Ishikawa (cell line): ENCODE measurements at regions not wholly inside any gene's neighbourhood (a gene's known extent, or its start where the extent isn't known, plus 50 kb on each side); places are given as distances from the start of the nearest gene placed in this dataset.

Experiments used
- CEBPB ChIP-seq: IDR thresholded peaks from 2 replicates; pipeline ENCODE4 v1.6.1; 2012
- EP300 ChIP-seq: IDR thresholded peaks from 2 replicates; pipeline ENCODE4 v1.6.1; 2012; ENCODE audit warnings: borderline replicate concordance
- RAD21 ChIP-seq: IDR thresholded peaks from 2 replicates; pipeline ENCODE4 v1.6.1; 2012; ENCODE audit warnings: low read depth
- ZBTB7A ChIP-seq: IDR thresholded peaks from 2 replicates; pipeline ENCODE4 v1.6.1; 2012; ENCODE audit warnings: low read depth
- TF ChIP-seq, protein P1 (sequence below): IDR thresholded peaks from 2 replicates; pipeline ENCODE4 v1.6.1; 2012
- TF ChIP-seq, protein P2 (sequence below): IDR thresholded peaks from 2 replicates; pipeline ENCODE4 v1.6.1; 2012; ENCODE audit warnings: low read depth, mild to moderate bottlenecking

DNA sequence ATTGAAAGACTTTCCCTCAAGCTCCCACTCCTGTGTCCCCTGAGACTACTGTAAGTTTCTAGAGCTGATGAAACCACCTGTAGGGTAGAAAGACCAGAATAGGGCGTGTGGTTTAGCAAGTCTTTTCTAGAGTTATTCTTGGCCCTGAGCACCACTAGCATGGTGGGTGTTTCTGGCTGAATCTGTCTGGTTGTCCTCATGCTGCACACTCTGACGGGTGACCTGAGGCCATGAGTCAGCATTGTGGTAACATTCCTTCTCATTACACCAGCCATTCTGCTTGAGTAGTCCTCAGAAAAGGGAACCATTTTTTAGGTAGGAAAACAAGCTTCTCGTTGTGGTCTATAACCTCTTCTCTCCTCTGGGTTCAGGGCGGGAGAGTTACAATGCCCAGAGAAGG lies 250.3 kb downstream of the SNX13 start:
- TF ChIP-seq ZBTB7A (no peak), RAD21 (no peak), CEBPB (no peak), EP300 (no peak)
- TF ChIP-seq, protein P1, sequence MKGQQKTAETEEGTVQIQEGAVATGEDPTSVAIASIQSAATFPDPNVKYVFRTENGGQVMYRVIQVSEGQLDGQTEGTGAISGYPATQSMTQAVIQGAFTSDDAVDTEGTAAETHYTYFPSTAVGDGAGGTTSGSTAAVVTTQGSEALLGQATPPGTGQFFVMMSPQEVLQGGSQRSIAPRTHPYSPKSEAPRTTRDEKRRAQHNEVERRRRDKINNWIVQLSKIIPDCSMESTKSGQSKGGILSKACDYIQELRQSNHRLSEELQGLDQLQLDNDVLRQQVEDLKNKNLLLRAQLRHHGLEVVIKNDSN = no peak
- TF ChIP-seq, protein P2, sequence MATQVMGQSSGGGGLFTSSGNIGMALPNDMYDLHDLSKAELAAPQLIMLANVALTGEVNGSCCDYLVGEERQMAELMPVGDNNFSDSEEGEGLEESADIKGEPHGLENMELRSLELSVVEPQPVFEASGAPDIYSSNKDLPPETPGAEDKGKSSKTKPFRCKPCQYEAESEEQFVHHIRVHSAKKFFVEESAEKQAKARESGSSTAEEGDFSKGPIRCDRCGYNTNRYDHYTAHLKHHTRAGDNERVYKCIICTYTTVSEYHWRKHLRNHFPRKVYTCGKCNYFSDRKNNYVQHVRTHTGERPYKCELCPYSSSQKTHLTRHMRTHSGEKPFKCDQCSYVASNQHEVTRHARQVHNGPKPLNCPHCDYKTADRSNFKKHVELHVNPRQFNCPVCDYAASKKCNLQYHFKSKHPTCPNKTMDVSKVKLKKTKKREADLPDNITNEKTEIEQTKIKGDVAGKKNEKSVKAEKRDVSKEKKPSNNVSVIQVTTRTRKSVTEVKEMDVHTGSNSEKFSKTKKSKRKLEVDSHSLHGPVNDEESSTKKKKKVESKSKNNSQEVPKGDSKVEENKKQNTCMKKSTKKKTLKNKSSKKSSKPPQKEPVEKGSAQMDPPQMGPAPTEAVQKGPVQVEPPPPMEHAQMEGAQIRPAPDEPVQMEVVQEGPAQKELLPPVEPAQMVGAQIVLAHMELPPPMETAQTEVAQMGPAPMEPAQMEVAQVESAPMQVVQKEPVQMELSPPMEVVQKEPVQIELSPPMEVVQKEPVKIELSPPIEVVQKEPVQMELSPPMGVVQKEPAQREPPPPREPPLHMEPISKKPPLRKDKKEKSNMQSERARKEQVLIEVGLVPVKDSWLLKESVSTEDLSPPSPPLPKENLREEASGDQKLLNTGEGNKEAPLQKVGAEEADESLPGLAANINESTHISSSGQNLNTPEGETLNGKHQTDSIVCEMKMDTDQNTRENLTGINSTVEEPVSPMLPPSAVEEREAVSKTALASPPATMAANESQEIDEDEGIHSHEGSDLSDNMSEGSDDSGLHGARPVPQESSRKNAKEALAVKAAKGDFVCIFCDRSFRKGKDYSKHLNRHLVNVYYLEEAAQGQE = no peak
